PC-3 (cell line): ENCODE measurements at regions not wholly inside any gene's neighbourhood (a gene's known extent, or its start where the extent isn't known, plus 50 kb on each side); places are given as distances from the start of the nearest gene placed in this dataset.

Experiments used
- ATAC-seq: fragments of 200-7000 bp; cut with Tn5 transposase; 2 replicates; pipeline ENCODE4 v1.9.1; 2020; ENCODE audit warnings: mild to moderate bottlenecking, moderate library complexity
- BruUV-seq: library from RNA; stranded (reverse); fragments of 400-500 nt; replicated peaks from 2 replicates; lab custom pipeline; 2021; lab: Mats Ljungman, UMichigan
- CTCF ChIA-PET: fragments of 300-600 bp; sonication (Branson Sonifier 250); formaldehyde crosslinking; loops from one replicate; lab custom pipeline; 2022; ENCODE audit warnings: antibody characterized with exemption; lab: Charles Lee
- POLR2A ChIA-PET: fragments of 300-600 bp; sonication (Branson Sonifier 250); formaldehyde crosslinking; loops from one replicate; lab custom pipeline; 2022; ENCODE audit warnings: antibody characterized with exemption; ENCODE audit not compliant: unreplicated experiment; lab: Charles Lee
- DNase-seq: peaks from one replicate; pipeline ENCODE4 v3.0.0-alpha.2; 2015
- H2AFZ ChIP-seq: fragments of 300-600 bp; sonication (generic); 2 replicates; pipeline ENCODE4 v1.6.0; 2016; ENCODE audit warnings: antibody characterized with exemption, low read length
- H3F3A ChIP-seq: fragments of 300-600 bp; sonication (generic); one replicate; pipeline ENCODE4 v1.6.0; 2017; ENCODE audit warnings: antibody characterized with exemption, low read length, control low read depth, mild to moderate bottlenecking; ENCODE audit not compliant: unreplicated experiment
- H3K27ac ChIP-seq: fragments of 300-600 bp; sonication (generic); 2 replicates; pipeline ENCODE4 v1.5.1; 2016; ENCODE audit warnings: mild to moderate bottlenecking, low read length
- H3K27me3 ChIP-seq: fragments of 300-600 bp; sonication (generic); 2 replicates; pipeline ENCODE4 v1.6.1; 2016; ENCODE audit warnings: low read length, mixed read lengths
- H3K36me3 ChIP-seq: fragments of 300-600 bp; sonication (generic); 2 replicates; pipeline ENCODE4 v1.6.1; 2016; ENCODE audit warnings: low read depth, mixed run types, low read length, mixed read lengths
- H3K4me1 ChIP-seq: fragments of 300-600 bp; sonication (generic); 2 replicates; pipeline ENCODE4 v1.5.1; 2016; ENCODE audit warnings: low read length; ENCODE audit not compliant: insufficient read depth
- H3K4me2 ChIP-seq: fragments of 300-600 bp; sonication (generic); 2 replicates; pipeline ENCODE4 v1.6.0; 2016; ENCODE audit warnings: low read length
- H3K4me3 ChIP-seq: fragments of 300-600 bp; sonication (generic); 2 replicates; pipeline ENCODE4 v1.5.1; 2016; ENCODE audit warnings: mild to moderate bottlenecking, low read length, mixed read lengths
- H3K79me2 ChIP-seq: fragments of 300-600 bp; sonication (generic); 2 replicates; pipeline ENCODE4 v1.6.1; 2017; ENCODE audit warnings: low read length, mixed read lengths
- H3K9ac ChIP-seq: fragments of 300-600 bp; sonication (generic); 2 replicates; pipeline ENCODE4 v1.6.0; 2016; ENCODE audit warnings: mild to moderate bottlenecking, low read length
- H3K9me2 ChIP-seq: fragments of 300-600 bp; sonication (generic); replicated peaks from 2 replicates; pipeline ENCODE4 v1.6.1; 2016; ENCODE audit warnings: mixed run types, low read length, mixed read lengths
- H3K9me3 ChIP-seq: fragments of 300-600 bp; sonication (generic); 2 replicates; pipeline ENCODE4 v1.6.1; 2016; ENCODE audit warnings: low read length, mixed read lengths
- H4K20me1 ChIP-seq: fragments of 300-600 bp; sonication (generic); 2 replicates; pipeline ENCODE4 v1.6.1; 2016; ENCODE audit warnings: low read length, mixed read lengths
- CTCF ChIP-seq: fragments of 300-600 bp; sonication (generic); conservative IDR thresholded peaks from 2 replicates; pipeline ENCODE4 v1.5.1; 2017; ENCODE audit warnings: antibody characterized with exemption, low read depth, mild to moderate bottlenecking, low read length
- EZH2 ChIP-seq: fragments of 300-600 bp; sonication (generic); IDR thresholded peaks from one replicate; pipeline ENCODE4 v1.6.1; 2017; ENCODE audit warnings: antibody characterized with exemption, mild to moderate bottlenecking, low read length; ENCODE audit not compliant: unreplicated experiment
- EZH2phosphoT487 ChIP-seq: fragments of 300-600 bp; sonication (generic); IDR thresholded peaks from 2 replicates; pipeline ENCODE4 v1.6.1; 2018; ENCODE audit warnings: mild to moderate bottlenecking, antibody characterized with exemption, low read length, borderline replicate concordance
- intact Hi-C: fragments of 100-400 bp; cut with micrococcal nuclease; formaldehyde crosslinking; loops from 2 replicates; pipeline ENCODE4 v1.9.0; 2023

GRCh38 chr9:119477197-119477596, 108.0 kb upstream of the BRINP1 start:
- ChIA-PET CTCF (no interaction called here), POLR2A (no interaction called here)
- no TSS peak for BruUV-seq
- Histone ChIP-seq H2AFZ (no peak overlapping the region), H3K9me3 (no peaks in the 10 kb centered on the region), H3K9ac (no peak overlapping the region), H3K36me3 (no peaks in the 10 kb centered on the region), H3K27ac (no peak overlapping the region), H3F3A (no peaks in the 10 kb centered on the region), H3K4me1 (no peaks in the 10 kb centered on the region), H3K79me2 (no peaks in the 10 kb centered on the region), H3K9me2 (no peaks in the 10 kb centered on the region), H4K20me1 (no peaks in the 10 kb centered on the region), H3K27me3 (no peaks in the 10 kb centered on the region), H3K4me2 (no peak overlapping the region), H3K4me3 (no peak overlapping the region)
- no peak for TF ChIP-seq EZH2
- TF ChIP-seq EZH2phosphoT487, result no peak
- no peak for TF ChIP-seq CTCF
- intact Hi-C loops, result no loop called here
- no peak for ATAC-seq
- no peak for DNase-seq

GRCh38 chr9:119458068-119458467, 88.8 kb upstream of the BRINP1 start:
- H3K9ac ChIP-seq, result no peak overlapping the region
- H4K20me1 ChIP-seq, result no peaks in the 10 kb centered on the region
- no peaks in the 10 kb centered on the region for H3K36me3 ChIP-seq
- no peak overlapping the region for H3K4me3 ChIP-seq
- no peak for DNase-seq
- ChIA-PET POLR2A (no interaction called here), CTCF (no interaction called here)
- no TSS peak for BruUV-seq
- no peaks in the 10 kb centered on the region for H3K27me3 ChIP-seq
- no peaks in the 10 kb centered on the region for H3F3A ChIP-seq
- TF ChIP-seq CTCF (no peak), EZH2phosphoT487 (no peak), EZH2 (no peak)
- no peak for ATAC-seq
- intact Hi-C loops, result no loop called here
- H3K79me2 ChIP-seq, result no peaks in the 10 kb centered on the region
- H3K4me2 ChIP-seq, result no peak overlapping the region
- H3K27ac ChIP-seq, result no peak overlapping the region
- no peaks in the 10 kb centered on the region for H3K9me3 ChIP-seq
- H2AFZ ChIP-seq, result no peak overlapping the region
- H3K9me2 ChIP-seq, result no peaks in the 10 kb centered on the region
- no peaks in the 10 kb centered on the region for H3K4me1 ChIP-seq

GRCh38 chr9:119453980-119454379, 84.7 kb upstream of the BRINP1 start:
- ChIA-PET POLR2A (no interaction called here), CTCF (no interaction called here)
- H3K27ac ChIP-seq, result no peak overlapping the region

More at GRCh38 chr9:119453980-119454379, 84.7 kb upstream of the BRINP1 start:
- TF ChIP-seq EZH2phosphoT487, result no peak
- no peak for TF ChIP-seq CTCF
- TF ChIP-seq EZH2, result no peak
- no peaks in the 10 kb centered on the region for H3K4me1 ChIP-seq
- no peak overlapping the region for H3K4me2 ChIP-seq
- H2AFZ ChIP-seq, result no peak overlapping the region
- no peaks in the 10 kb centered on the region for H3K36me3 ChIP-seq
- no peaks in the 10 kb centered on the region for H3K79me2 ChIP-seq
- H3K9ac ChIP-seq, result no peak overlapping the region
- H3K4me3 ChIP-seq, result no peak overlapping the region
- no TSS peak for BruUV-seq
- intact Hi-C loops, result no loop called here
- H3K9me2 ChIP-seq, result no peaks in the 10 kb centered on the region
- ATAC-seq (no peak), DNase-seq (no peak)
- H3K9me3 ChIP-seq, result no peaks in the 10 kb centered on the region
- no peaks in the 10 kb centered on the region for H4K20me1 ChIP-seq
- H3K27me3 ChIP-seq, result no peaks in the 10 kb centered on the region
- H3F3A ChIP-seq, result no peaks in the 10 kb centered on the region
